AG09309 (cell line): ENCODE measurements at regions not wholly inside any gene's neighbourhood (a gene's known extent, or its start where the extent isn't known, plus 50 kb on each side); places are given as distances from the start of the nearest gene placed in this dataset.

ENCODE experiments used
- DNase-seq: peaks from one replicate; pipeline ENCODE4 v3.0.0-alpha.2; 2010; ENCODE audit warnings: low read depth
- H3K4me3 ChIP-seq: 2 replicates; pipeline ENCODE4 v1.5.1; 2011; ENCODE audit warnings: mild to moderate bottlenecking, low read depth, low read length, moderate library complexity; ENCODE audit not compliant: control insufficient read depth
- TF ChIP-seq, protein P1 (sequence below): IDR thresholded peaks from 2 replicates; pipeline ENCODE4 v1.5.1; 2011; ENCODE audit warnings: mild to moderate bottlenecking, low read depth, low read length, inconsistent platforms; ENCODE audit not compliant: insufficient read depth, control insufficient read depth; ENCODE audit errors: missing control alignments

DNA sequence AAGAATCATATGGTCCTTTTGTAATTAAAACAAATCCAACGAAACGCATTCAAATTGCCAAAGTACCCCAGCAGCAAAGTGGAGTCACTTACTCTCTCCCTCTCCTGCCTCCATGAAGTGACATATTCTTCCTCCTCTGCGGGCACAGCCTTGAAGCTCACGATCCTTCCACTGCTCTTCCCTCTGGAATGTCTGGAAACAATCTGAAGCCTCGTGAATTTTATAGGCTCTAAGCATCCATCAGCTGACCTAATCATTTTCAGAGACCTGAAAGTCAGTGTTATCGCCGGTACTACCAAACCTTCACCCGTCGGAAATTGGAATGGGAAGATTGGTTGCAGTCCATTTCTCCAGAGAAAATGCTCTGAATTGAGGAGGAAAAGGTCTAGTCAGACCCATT, 134.5 kb upstream of the FOXF1 start:
- TF ChIP-seq, protein P1, sequence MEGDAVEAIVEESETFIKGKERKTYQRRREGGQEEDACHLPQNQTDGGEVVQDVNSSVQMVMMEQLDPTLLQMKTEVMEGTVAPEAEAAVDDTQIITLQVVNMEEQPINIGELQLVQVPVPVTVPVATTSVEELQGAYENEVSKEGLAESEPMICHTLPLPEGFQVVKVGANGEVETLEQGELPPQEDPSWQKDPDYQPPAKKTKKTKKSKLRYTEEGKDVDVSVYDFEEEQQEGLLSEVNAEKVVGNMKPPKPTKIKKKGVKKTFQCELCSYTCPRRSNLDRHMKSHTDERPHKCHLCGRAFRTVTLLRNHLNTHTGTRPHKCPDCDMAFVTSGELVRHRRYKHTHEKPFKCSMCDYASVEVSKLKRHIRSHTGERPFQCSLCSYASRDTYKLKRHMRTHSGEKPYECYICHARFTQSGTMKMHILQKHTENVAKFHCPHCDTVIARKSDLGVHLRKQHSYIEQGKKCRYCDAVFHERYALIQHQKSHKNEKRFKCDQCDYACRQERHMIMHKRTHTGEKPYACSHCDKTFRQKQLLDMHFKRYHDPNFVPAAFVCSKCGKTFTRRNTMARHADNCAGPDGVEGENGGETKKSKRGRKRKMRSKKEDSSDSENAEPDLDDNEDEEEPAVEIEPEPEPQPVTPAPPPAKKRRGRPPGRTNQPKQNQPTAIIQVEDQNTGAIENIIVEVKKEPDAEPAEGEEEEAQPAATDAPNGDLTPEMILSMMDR = no peak
- no peak for DNase-seq
- no peak overlapping the region for H3K4me3 ChIP-seq

DNA sequence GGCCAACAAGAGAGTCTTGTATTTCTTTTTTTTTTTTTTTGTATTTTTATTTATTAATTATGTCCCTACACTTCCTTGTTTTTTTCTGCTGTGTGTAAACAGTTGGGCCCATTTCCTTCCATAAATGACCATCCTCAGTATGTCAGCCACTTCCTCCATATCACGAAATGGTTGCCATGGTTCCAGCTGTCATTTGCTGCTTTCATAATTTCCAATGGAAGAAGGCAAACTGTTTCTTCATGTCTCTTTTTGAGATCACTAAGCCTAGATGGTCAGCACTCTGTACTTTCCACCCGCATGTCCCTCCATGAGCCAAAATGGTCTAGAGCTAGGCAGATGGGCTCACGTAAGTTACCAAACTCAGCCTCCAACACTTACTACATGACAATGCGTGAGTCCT, 133.5 kb upstream of the FOXF1 start:
- TF ChIP-seq, protein P1 = no peak
- no peak for DNase-seq
- no peak overlapping the region for H3K4me3 ChIP-seq

GRCh38 chr16:86377251-86378022, 132.9 kb upstream of the FOXF1 start:
- no peak overlapping the region for H3K4me3 ChIP-seq
- TF ChIP-seq, protein P1 = no peak
- no peak for DNase-seq

- TF ChIP-seq, protein P1 = no peak
- no peak overlapping the region for H3K4me3 ChIP-seq
- DNase-seq = no peak
Observed at GRCh38 chr16:86378128-86378527, 132.2 kb upstream of the FOXF1 start.

- TF ChIP-seq, protein P1 = no peak
- DNase-seq = no peak
- no peak overlapping the region for H3K4me3 ChIP-seq
Observed at GRCh38 chr16:86378831-86379504, 131.4 kb upstream of the FOXF1 start.

DNA sequence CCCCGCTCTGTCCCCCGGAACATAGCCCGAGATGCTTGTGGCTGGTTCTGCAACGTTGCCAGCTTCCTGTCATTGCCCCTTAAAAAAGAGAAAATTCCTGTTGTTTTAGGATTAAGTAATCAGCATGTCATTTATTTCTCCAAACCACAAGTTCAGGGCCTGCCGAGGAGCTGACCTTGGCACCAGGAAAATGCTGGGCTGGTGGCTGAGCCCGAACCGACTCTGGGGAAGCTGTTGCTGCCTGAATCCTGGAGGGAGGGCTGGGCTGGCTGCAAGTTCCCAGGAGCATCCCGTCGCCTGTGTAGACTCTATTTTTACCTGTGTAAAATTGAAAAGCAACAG, 130.9 kb upstream of the FOXF1 start:
- H3K4me3 ChIP-seq = no peak overlapping the region
- no peak for DNase-seq
- TF ChIP-seq, protein P1 = no peak
